ENCODE measurements at regions not wholly inside any gene's neighbourhood (a gene's known extent, or its start where the extent isn't known, plus 50 kb on each side); places are given as distances from the start of the nearest gene placed in this dataset.

GRCh38 chr4:10179957-10180602 is 63.5 kb upstream of the WDR1 start:
- H3K4me3 ChIP-seq (ENCODE audit: low read depth, low read length) = no peak overlapping the region
- TF ChIP-seq CTCF (IDR thresholded peaks at IDR 0.05; ENCODE audit: borderline replicate concordance, insufficient read depth, low read depth, low read length) = no peak

- no peak overlapping the region for H3K4me3 ChIP-seq (ENCODE audit: low read depth, low read length)
- TF ChIP-seq CTCF (IDR thresholded peaks at IDR 0.05; ENCODE audit: borderline replicate concordance, insufficient read depth, low read depth, low read length) = no peak
Observed at GRCh38 chr4:10178763-10179162, 62.2 kb upstream of the WDR1 start.

GRCh38 chr4:10175626-10176025 is 59.0 kb upstream of the WDR1 start:
- H3K4me3 ChIP-seq (ENCODE audit: low read depth, low read length) = no peak overlapping the region
- no peak for TF ChIP-seq CTCF (IDR thresholded peaks at IDR 0.05; ENCODE audit: borderline replicate concordance, insufficient read depth, low read depth, low read length)

GRCh38 chr4:10173754-10174749 is 57.5 kb upstream of the WDR1 start:
- no peak for TF ChIP-seq CTCF (IDR thresholded peaks at IDR 0.05; ENCODE audit: borderline replicate concordance, insufficient read depth, low read depth, low read length)
- H3K4me3 ChIP-seq (ENCODE audit: low read depth, low read length) = no peak overlapping the region

GRCh38 chr4:10173037-10173753 is 56.6 kb upstream of the WDR1 start:
- no peak for TF ChIP-seq CTCF (IDR thresholded peaks at IDR 0.05; ENCODE audit: borderline replicate concordance, insufficient read depth, low read depth, low read length)
- no peak overlapping the region for H3K4me3 ChIP-seq (ENCODE audit: low read depth, low read length)

GRCh38 chr4:10172278-10172921 is 55.8 kb upstream of the WDR1 start:
- H3K4me3 ChIP-seq (ENCODE audit: low read depth, low read length) = no peak overlapping the region
- TF ChIP-seq CTCF (IDR thresholded peaks at IDR 0.05; ENCODE audit: borderline replicate concordance, insufficient read depth, low read depth, low read length) = no peak

Measured in GM12875 (cell line).